Loucy (cell line): ENCODE measurements at regions not wholly inside any gene's neighbourhood (a gene's known extent, or its start where the extent isn't known, plus 50 kb on each side); places are given as distances from the start of the nearest gene placed in this dataset.

ENCODE experiments used
- H2AFZ ChIP-seq: fragments of 200-600 bp; sonication (generic); 2 replicates; pipeline ENCODE4 v1.6.0; 2016; ENCODE audit warnings: antibody characterized with exemption, mild to moderate bottlenecking, low read length, moderate library complexity
- H3F3A ChIP-seq: fragments of 200-600 bp; 2 replicates; pipeline ENCODE4 v1.6.0; 2016; ENCODE audit warnings: antibody characterized with exemption, low read depth, mild to moderate bottlenecking
- H3K27me3 ChIP-seq: fragments of 200-600 bp; sonication (generic); 2 replicates; pipeline ENCODE4 v1.6.1; 2014; ENCODE audit warnings: low read length, mild to moderate bottlenecking; ENCODE audit not compliant: insufficient read depth, poor library complexity, severe bottlenecking
- H3K36me3 ChIP-seq: fragments of 200-600 bp; sonication (generic); 2 replicates; pipeline ENCODE4 v1.6.1; 2016; ENCODE audit warnings: low read length; ENCODE audit not compliant: insufficient read depth
- H3K4me1 ChIP-seq: fragments of 200-600 bp; sonication (generic); 2 replicates; pipeline ENCODE4 v1.5.1; 2014; ENCODE audit warnings: low read length, mild to moderate bottlenecking; ENCODE audit not compliant: insufficient read depth, poor library complexity, severe bottlenecking
- H3K4me2 ChIP-seq: fragments of 200-600 bp; sonication (generic); 2 replicates; pipeline ENCODE4 v1.6.0; 2014; ENCODE audit warnings: antibody characterized with exemption, low read length, low read depth, mild to moderate bottlenecking; ENCODE audit not compliant: poor library complexity, severe bottlenecking
- H3K4me3 ChIP-seq: fragments of 200-600 bp; sonication (generic); 2 replicates; pipeline ENCODE4 v1.5.1; 2014; ENCODE audit warnings: low read length, mild to moderate bottlenecking, mixed read lengths; ENCODE audit not compliant: poor library complexity, severe bottlenecking
- H3K79me2 ChIP-seq: fragments of 200-600 bp; sonication (generic); 2 replicates; pipeline ENCODE4 v1.6.1; 2014; ENCODE audit warnings: low read length; ENCODE audit not compliant: insufficient read depth
- H3K9ac ChIP-seq: fragments of 200-600 bp; sonication (generic); 2 replicates; pipeline ENCODE4 v1.6.0; 2014; ENCODE audit warnings: mild to moderate bottlenecking, low read depth, low read length, moderate library complexity; ENCODE audit not compliant: poor library complexity, severe bottlenecking
- H3K9me2 ChIP-seq: fragments of 200-600 bp; sonication (generic); replicated peaks from 2 replicates; pipeline ENCODE4 v1.6.1; 2016; ENCODE audit warnings: low read depth, low read length, mixed read lengths
- H3K9me3 ChIP-seq: fragments of 200-600 bp; sonication (generic); 2 replicates; pipeline ENCODE4 v1.6.1; 2014; ENCODE audit warnings: mild to moderate bottlenecking, antibody characterized with exemption, low read length, low read depth; ENCODE audit not compliant: insufficient read depth
- H4K20me1 ChIP-seq: fragments of 200-600 bp; sonication (generic); 2 replicates; pipeline ENCODE4 v1.6.0; 2014; ENCODE audit warnings: antibody characterized with exemption, low read length, mild to moderate bottlenecking; ENCODE audit not compliant: insufficient read depth, poor library complexity, severe bottlenecking
- CTCF ChIP-seq: fragments of 200-600 bp; sonication (generic); conservative IDR thresholded peaks from 2 replicates; pipeline ENCODE4 v1.5.1; 2014; ENCODE audit warnings: mild to moderate bottlenecking, antibody characterized with exemption, low read length
- EZH2phosphoT487 ChIP-seq: fragments of 200-600 bp; IDR thresholded peaks from 2 replicates; pipeline ENCODE4 v1.6.1; 2018; ENCODE audit warnings: antibody characterized with exemption, mild to moderate bottlenecking, moderate library complexity, borderline replicate concordance

GRCh38 chr6:104505838-104506237 is 353.9 kb downstream of the HACE1 start:
- no peaks in the 10 kb centered on the region for H4K20me1 ChIP-seq
- no peaks in the 10 kb centered on the region for H3K27me3 ChIP-seq
- H3K4me1 ChIP-seq, result no peaks in the 10 kb centered on the region
- no peaks in the 10 kb centered on the region for H3F3A ChIP-seq
- H3K79me2 ChIP-seq, result no peaks in the 10 kb centered on the region
- H3K36me3 ChIP-seq, result no peaks in the 10 kb centered on the region
- no peak overlapping the region for H3K9ac ChIP-seq
- H3K4me2 ChIP-seq, result no peak overlapping the region
- H3K9me3 ChIP-seq, result no peaks in the 10 kb centered on the region
- H3K9me2 ChIP-seq, result no peaks in the 10 kb centered on the region
- no peak overlapping the region for H3K4me3 ChIP-seq
- no peak overlapping the region for H2AFZ ChIP-seq
- no peak for TF ChIP-seq EZH2phosphoT487
- TF ChIP-seq CTCF, result no peak

GRCh38 chr6:104500265-104500664 is 359.5 kb downstream of the HACE1 start:
- no peak overlapping the region for H3K4me3 ChIP-seq
- TF ChIP-seq CTCF, result no peak
- TF ChIP-seq EZH2phosphoT487, result no peak
- no peak overlapping the region for H3K4me2 ChIP-seq
- H3K4me1 ChIP-seq, result no peaks in the 10 kb centered on the region
- no peaks in the 10 kb centered on the region for H3K27me3 ChIP-seq
- H3F3A ChIP-seq, result no peaks in the 10 kb centered on the region
- H3K36me3 ChIP-seq, result no peaks in the 10 kb centered on the region
- no peaks in the 10 kb centered on the region for H4K20me1 ChIP-seq
- no peak overlapping the region for H2AFZ ChIP-seq
- H3K9ac ChIP-seq, result no peak overlapping the region
- H3K79me2 ChIP-seq, result no peaks in the 10 kb centered on the region
- H3K9me3 ChIP-seq, result no peaks in the 10 kb centered on the region
- H3K9me2 ChIP-seq, result no peaks in the 10 kb centered on the region

GRCh38 chr6:104486035-104486434 is 373.7 kb downstream of the HACE1 start:
- no peaks in the 10 kb centered on the region for H3F3A ChIP-seq
- no peaks in the 10 kb centered on the region for H3K4me1 ChIP-seq
- no peaks in the 10 kb centered on the region for H3K79me2 ChIP-seq
- no peaks in the 10 kb centered on the region for H3K27me3 ChIP-seq
- no peaks in the 10 kb centered on the region for H3K36me3 ChIP-seq
- H3K4me3 ChIP-seq, result no peak overlapping the region
- no peaks in the 10 kb centered on the region for H3K9me2 ChIP-seq
- no peak overlapping the region for H3K4me2 ChIP-seq
- TF ChIP-seq CTCF, result no peak
- no peak for TF ChIP-seq EZH2phosphoT487
- H3K9me3 ChIP-seq, result no peaks in the 10 kb centered on the region
- no peaks in the 10 kb centered on the region for H4K20me1 ChIP-seq
- H2AFZ ChIP-seq, result no peak overlapping the region
- H3K9ac ChIP-seq, result no peak overlapping the region
